PC-9 (cell line): ENCODE measurements at regions not wholly inside any gene's neighbourhood (a gene's known extent, or its start where the extent isn't known, plus 50 kb on each side); places are given as distances from the start of the nearest gene placed in this dataset.

ENCODE experiments used
- EZH2 ChIP-seq: fragments of 200-600 bp; sonication (generic); IDR thresholded peaks from 2 replicates; pipeline ENCODE4 v1.8.0; 2017; ENCODE audit warnings: antibody characterized with exemption, low read depth
- TF ChIP-seq, protein P1 (sequence below): fragments of 200-600 bp; sonication (generic); conservative IDR thresholded peaks from 2 replicates; pipeline ENCODE4 v1.6.1; 2017; ENCODE audit warnings: mixed run types, antibody characterized with exemption, mild to moderate bottlenecking, moderate library complexity

DNA sequence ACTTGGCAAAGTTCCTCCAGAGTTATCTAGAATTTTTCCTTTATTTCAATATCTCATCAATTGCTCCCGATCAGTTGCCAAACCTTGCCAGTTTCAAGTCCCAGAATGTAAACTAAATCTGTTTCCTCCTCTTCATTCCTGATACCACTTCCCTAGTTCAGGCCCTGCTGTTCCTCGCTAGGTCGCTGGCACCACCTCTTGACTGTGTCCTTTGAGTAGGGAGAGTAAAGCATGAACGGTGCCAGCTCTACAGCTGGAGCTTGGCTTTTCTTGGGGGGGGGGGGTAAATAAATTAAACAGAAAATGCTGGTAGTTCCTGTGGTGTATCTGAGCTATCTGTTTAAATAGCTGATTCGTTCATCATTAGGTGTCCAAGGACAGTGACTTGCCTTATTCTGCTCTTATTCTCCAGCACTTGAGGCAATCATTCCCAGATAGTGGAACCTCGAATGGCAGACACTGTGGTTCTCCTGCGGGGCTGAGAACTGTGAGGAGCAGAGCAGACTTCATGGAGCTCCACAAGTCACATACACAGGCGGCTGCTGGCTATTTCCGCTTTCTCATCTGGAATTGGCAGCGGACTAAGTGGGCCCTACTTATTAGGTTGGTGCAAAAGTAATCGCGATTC is 168.3 kb upstream of the FAT1 start:
- TF ChIP-seq, protein P1, sequence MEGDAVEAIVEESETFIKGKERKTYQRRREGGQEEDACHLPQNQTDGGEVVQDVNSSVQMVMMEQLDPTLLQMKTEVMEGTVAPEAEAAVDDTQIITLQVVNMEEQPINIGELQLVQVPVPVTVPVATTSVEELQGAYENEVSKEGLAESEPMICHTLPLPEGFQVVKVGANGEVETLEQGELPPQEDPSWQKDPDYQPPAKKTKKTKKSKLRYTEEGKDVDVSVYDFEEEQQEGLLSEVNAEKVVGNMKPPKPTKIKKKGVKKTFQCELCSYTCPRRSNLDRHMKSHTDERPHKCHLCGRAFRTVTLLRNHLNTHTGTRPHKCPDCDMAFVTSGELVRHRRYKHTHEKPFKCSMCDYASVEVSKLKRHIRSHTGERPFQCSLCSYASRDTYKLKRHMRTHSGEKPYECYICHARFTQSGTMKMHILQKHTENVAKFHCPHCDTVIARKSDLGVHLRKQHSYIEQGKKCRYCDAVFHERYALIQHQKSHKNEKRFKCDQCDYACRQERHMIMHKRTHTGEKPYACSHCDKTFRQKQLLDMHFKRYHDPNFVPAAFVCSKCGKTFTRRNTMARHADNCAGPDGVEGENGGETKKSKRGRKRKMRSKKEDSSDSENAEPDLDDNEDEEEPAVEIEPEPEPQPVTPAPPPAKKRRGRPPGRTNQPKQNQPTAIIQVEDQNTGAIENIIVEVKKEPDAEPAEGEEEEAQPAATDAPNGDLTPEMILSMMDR: no peak
- TF ChIP-seq EZH2: no peak
